ENCODE measurements at regions not wholly inside any gene's neighbourhood (a gene's known extent, or its start where the extent isn't known, plus 50 kb on each side); places are given as distances from the start of the nearest gene placed in this dataset.

- ATAC-seq (ENCODE audit: low read depth), result no peak
- Histone ChIP-seq H3K79me1 (ENCODE audit: low read depth in 1 of 2, low read length in 2 of 2) (no peaks in the 10 kb centered on the region), H2AFZ (replicated peaks; ENCODE audit: low read length, poor library complexity) (no peak overlapping the region), H2BK15ac (ENCODE audit: low read depth, low read length) (no peak overlapping the region), H3K9me3 (ENCODE audit: control insufficient read depth, insufficient read depth, low read length) (no peaks in the 10 kb centered on the region), H3K36me3 (ENCODE audit: control insufficient read depth, insufficient read depth, low read length) (no peaks in the 10 kb centered on the region), H3K4me2 (ENCODE audit: low read depth, low read length) (no peak overlapping the region), H3K4me1 (ENCODE audit: control insufficient read depth, insufficient read depth, low read length) (peaks cover 13% of the 10 kb centered on the region), H3K27me3 (ENCODE audit: control insufficient read depth, insufficient read depth, low read length) (no peaks in the 10 kb centered on the region; the same call in 1 of the 2 replicates), H3K56ac (ENCODE audit: extremely low read depth, insufficient read depth, low read length) (no peak overlapping the region), H3K27ac (ENCODE audit: insufficient read depth, low read length) (no peak overlapping the region), H3K23ac (ENCODE audit: low read depth, low read length) (no peak overlapping the region), H4K5ac (ENCODE audit: low read depth, low read length) (no peak overlapping the region), H3K18ac (ENCODE audit: low read depth, low read length) (no peak overlapping the region), H2BK120ac (ENCODE audit: low read depth, low read length) (no peak overlapping the region), H3K9me1 (ENCODE audit: insufficient read depth, low read length) (no peaks in the 10 kb centered on the region; the same call in 1 of the 2 replicates), H2AK9ac (replicated peaks; ENCODE audit: low read depth, low read length, poor library complexity) (no peak overlapping the region), H4K91ac (ENCODE audit: insufficient read depth, low read depth, low read length) (no peak overlapping the region), H2BK5ac (ENCODE audit: low read depth, low read length, poor library complexity, severe bottlenecking) (no peak overlapping the region), H3K4ac (ENCODE audit: low read depth, low read length) (no peak overlapping the region), H3K4me3 (ENCODE audit: insufficient read depth, low read depth, low read length) (no peak overlapping the region), H4K8ac (ENCODE audit: low read depth in 2 of 2, low read length in 2 of 2) (no peak overlapping the region), H2AK5ac (ENCODE audit: low read depth, low read length) (no peak overlapping the region), H4K20me1 (ENCODE audit: insufficient read depth, low read length) (no peaks in the 10 kb centered on the region), H3K14ac (replicated peaks; ENCODE audit: low read depth, low read length) (no peak overlapping the region), H3K9ac (ENCODE audit: low read depth, low read length) (no peak overlapping the region), H2BK20ac (ENCODE audit: low read depth, low read length) (no peak overlapping the region)
- dilution Hi-C loops (cut with HindIII; ENCODE audit: low sequenced_read_pairs, unreplicated experiment), result no loop called here
- no peak for TF ChIP-seq SMC3 (IDR thresholded peaks at IDR 0.05; ENCODE audit: low read depth, low read length)
- no peak for TF ChIP-seq MXI1 (IDR thresholded peaks at IDR 0.05; ENCODE audit: borderline replicate concordance, low read depth, low read length)
- TF ChIP-seq, protein P1, sequence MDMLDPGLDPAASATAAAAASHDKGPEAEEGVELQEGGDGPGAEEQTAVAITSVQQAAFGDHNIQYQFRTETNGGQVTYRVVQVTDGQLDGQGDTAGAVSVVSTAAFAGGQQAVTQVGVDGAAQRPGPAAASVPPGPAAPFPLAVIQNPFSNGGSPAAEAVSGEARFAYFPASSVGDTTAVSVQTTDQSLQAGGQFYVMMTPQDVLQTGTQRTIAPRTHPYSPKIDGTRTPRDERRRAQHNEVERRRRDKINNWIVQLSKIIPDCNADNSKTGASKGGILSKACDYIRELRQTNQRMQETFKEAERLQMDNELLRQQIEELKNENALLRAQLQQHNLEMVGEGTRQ (IDR thresholded peaks at IDR 0.05; ENCODE audit: low read depth, low read length), result no peak
- TF ChIP-seq RFX5 (IDR thresholded peaks at IDR 0.05; ENCODE audit: low read depth, low read length), result no peak
- TF ChIP-seq MAZ (IDR thresholded peaks at IDR 0.05; ENCODE audit: borderline replicate concordance, low read depth, low read length), result no peak
- no peak for TF ChIP-seq NFE2L2 (IDR thresholded peaks at IDR 0.05; ENCODE audit: low read depth, low read length)
- TF ChIP-seq POLR2A (IDR thresholded peaks at IDR 0.05; ENCODE audit: low read depth, low read length), result no peak
- no peak for TF ChIP-seq RAD21 (IDR thresholded peaks at IDR 0.05; ENCODE audit: low read length)
- TF ChIP-seq RCOR1 (IDR thresholded peaks at IDR 0.05; ENCODE audit: insufficient replicate concordance, low read length), result no peak
- TF ChIP-seq FOS (IDR thresholded peaks at IDR 0.05; ENCODE audit: low read depth, low read length), result no peak
- TF ChIP-seq, protein P2, sequence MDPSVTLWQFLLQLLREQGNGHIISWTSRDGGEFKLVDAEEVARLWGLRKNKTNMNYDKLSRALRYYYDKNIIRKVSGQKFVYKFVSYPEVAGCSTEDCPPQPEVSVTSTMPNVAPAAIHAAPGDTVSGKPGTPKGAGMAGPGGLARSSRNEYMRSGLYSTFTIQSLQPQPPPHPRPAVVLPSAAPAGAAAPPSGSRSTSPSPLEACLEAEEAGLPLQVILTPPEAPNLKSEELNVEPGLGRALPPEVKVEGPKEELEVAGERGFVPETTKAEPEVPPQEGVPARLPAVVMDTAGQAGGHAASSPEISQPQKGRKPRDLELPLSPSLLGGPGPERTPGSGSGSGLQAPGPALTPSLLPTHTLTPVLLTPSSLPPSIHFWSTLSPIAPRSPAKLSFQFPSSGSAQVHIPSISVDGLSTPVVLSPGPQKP (IDR thresholded peaks at IDR 0.05; ENCODE audit: borderline replicate concordance, low read depth, low read length), result no peak
- TF ChIP-seq MAFK (IDR thresholded peaks at IDR 0.05; ENCODE audit: low read depth, low read length), result no peak
- TF ChIP-seq CHD1 (IDR thresholded peaks at IDR 0.05; ENCODE audit: low read depth, low read length), result no peak
- TF ChIP-seq BHLHE40 (IDR thresholded peaks at IDR 0.05; ENCODE audit: low read depth, low read length), result no peak
- no peak for TF ChIP-seq CTCF (conservative IDR thresholded peaks at IDR 0.05; ENCODE audit: low read depth, low read length)
- no peak for TF ChIP-seq CEBPB (IDR thresholded peaks at IDR 0.05; ENCODE audit: low read depth, low read length)
- DNase-seq, result no peak
- CTCF ChIA-PET, result interaction anchor here (0.7 kb wide), 1 partner anchor 55 kb away, joined by 3 read pairs; no protein-coding TSS in a partner anchor
- POLR2A ChIA-PET (ENCODE audit: unreplicated experiment), result no interaction called here
- intact Hi-C loops (cut with micrococcal nuclease), result no loop called here
- in situ Hi-C loops (cut with MboI; ENCODE audit: low sequenced_read_pairs), result no loop called here
- WGBS, 2 experiments (ENCODE audit: extremely low coverage in 2 of 2, insufficient read length in 1 of 2), result 62% methylated on average over 3 of the region's 12 CpGs; no CpG with 5 or more reads in 1 of the 2 experiments
- no TSS peak for BruUV-seq (replicated peaks)
Measured at GRCh38 chrX:69070949-69071650, 94.2 kb downstream of the PJA1 start.

Data from IMR-90 (cell line).